ENCODE measurements at regions not wholly inside any gene's neighbourhood (a gene's known extent, or its start where the extent isn't known, plus 50 kb on each side); places are given as distances from the start of the nearest gene placed in this dataset.

GRCh38 chr22:49641770-49642313 is 185.8 kb downstream of the BRD1 start:
- Histone ChIP-seq H3K4me1 (no peaks in the 10 kb centered on the region), H3K27me3 (no peaks in the 10 kb centered on the region), H3K4me3 (no peak overlapping the region), H3K9me3 (no peaks in the 10 kb centered on the region), H3K27ac (no peak overlapping the region), H3K36me3 (peaks cover 0 to 4% (median 0%) of the 10 kb centered on the region in 9 donors)
- ATAC-seq: no peak
- no peak for TF ChIP-seq POLR2A (IDR thresholded peaks at IDR 0.05)
- TF ChIP-seq CTCF (IDR thresholded peaks at IDR 0.05): no peak
- WGBS, 4 donors: 87 to 94% (median 89%) methylated on average over 8 to 12 of the region's 12 CpGs
- DNase-seq: no peak
- intact Hi-C loops (cut with DNase I): no loop called here

- DNase-seq: no peak
- intact Hi-C loops (cut with DNase I): no loop called here
- Histone ChIP-seq H3K27ac (no peak overlapping the region), H3K4me3 (no peak overlapping the region), H3K4me1 (no peaks in the 10 kb centered on the region), H3K9me3 (no peaks in the 10 kb centered on the region), H3K36me3 (peaks cover 0 to 4% (median 0%) of the 10 kb centered on the region in 9 donors), H3K27me3 (no peaks in the 10 kb centered on the region)
- ATAC-seq: no peak
- 85 to 94% (median 90%) methylated on average over 6 to 26 of the region's 26 CpGs for WGBS, 4 donors
- TF ChIP-seq CTCF (IDR thresholded peaks at IDR 0.05) (no peak), POLR2A (IDR thresholded peaks at IDR 0.05) (no peak)
Measured at GRCh38 chr22:49640366-49641095, 187.1 kb downstream of the BRD1 start.

GRCh38 chr22:49639956-49640355 is 187.7 kb downstream of the BRD1 start:
- Histone ChIP-seq H3K27me3 (no peaks in the 10 kb centered on the region), H3K36me3 (peaks cover 0 to 4% (median 0%) of the 10 kb centered on the region in 9 donors), H3K4me1 (no peaks in the 10 kb centered on the region), H3K4me3 (no peak overlapping the region), H3K27ac (no peak overlapping the region), H3K9me3 (no peaks in the 10 kb centered on the region)
- ATAC-seq (no peak), DNase-seq (no peak)
- TF ChIP-seq CTCF (IDR thresholded peaks at IDR 0.05) (no peak), POLR2A (IDR thresholded peaks at IDR 0.05) (no peak)
- intact Hi-C loops (cut with DNase I): loop anchor here in 5 of 10 donors (10.0 kb wide), 3 partner anchors 325 to 1065 kb away; no protein-coding TSS in a partner anchor
- 63 to 83% (median 72%) methylated on average over 5 to 12 of the region's 12 CpGs for WGBS, 4 donors

GRCh38 chr22:49638788-49639187 is 188.9 kb downstream of the BRD1 start:
- 81 to 89% (median 86%) methylated on average over 18 of the region's 18 CpGs for WGBS, 4 donors
- no peak for TF ChIP-seq POLR2A (IDR thresholded peaks at IDR 0.05)
- no peak for TF ChIP-seq CTCF (IDR thresholded peaks at IDR 0.05)
- intact Hi-C loops (cut with DNase I): loop anchor here in 5 of 10 donors (10.0 kb wide), 3 partner anchors 324 to 1064 kb away; no protein-coding TSS in a partner anchor
- Histone ChIP-seq H3K9me3 (no peaks in the 10 kb centered on the region), H3K27ac (no peak overlapping the region), H3K4me3 (no peak overlapping the region), H3K4me1 (no peaks in the 10 kb centered on the region), H3K27me3 (no peaks in the 10 kb centered on the region), H3K36me3 (peaks cover 0 to 4% (median 0%) of the 10 kb centered on the region in 9 donors)
- no peak for DNase-seq
- ATAC-seq: no peak

Measured in heart left ventricle (tissue), 16 donors.